Stimulated activated naive B cell treated with anti-CD40 and anti-IgM and Interleukin-4, amounts not matched to agents 10 μg/mL and 1 μg/mL and 100 μg/mL, for 72 hours (primary cell): ENCODE measurements at regions not wholly inside any gene's neighbourhood (a gene's known extent, or its start where the extent isn't known, plus 50 kb on each side); places are given as distances from the start of the nearest gene placed in this dataset.

Experiments used
- ATAC-seq, 2 donors: fragments of 150-1000 bp; cut with Tn5 transposase; replicated peaks; 2 replicates each; pipeline ENCODE4 v1.10.0; 2021; ENCODE audit warnings: moderate library complexity in 1 of 2
- DNase-seq: peaks from one replicate; pipeline ENCODE4 v3.0.0; 2021
- H3K27ac Mint-ChIP-seq: one replicate; pipeline ENCODE4 v1.8.0; 2022; ENCODE audit warnings: mild to moderate bottlenecking, mixed read lengths
- H3K27me3 Mint-ChIP-seq, 2 donors: one replicate each; pipeline ENCODE4 v1.8.0; 2022; ENCODE audit warnings: mixed read lengths in 2 of 2
- H3K36me3 Mint-ChIP-seq, 2 donors: one replicate each; pipeline ENCODE4 v1.8.0; 2022; ENCODE audit warnings: mixed read lengths in 2 of 2, mild to moderate bottlenecking in 1 of 2
- H3K4me1 Mint-ChIP-seq, 2 donors: one replicate each; pipeline ENCODE4 v1.8.0; 2022; ENCODE audit warnings: mixed read lengths in 2 of 2, mild to moderate bottlenecking in 1 of 2
- H3K4me3 Mint-ChIP-seq, 2 donors: one replicate each; pipeline ENCODE4 v1.8.0; 2022; ENCODE audit warnings: mild to moderate bottlenecking in 2 of 2, mixed read lengths in 2 of 2, moderate library complexity in 1 of 2
- H3K9me3 Mint-ChIP-seq, 2 donors: one replicate each; pipeline ENCODE4 v1.8.0; 2022; ENCODE audit warnings: mixed read lengths in 2 of 2, mild to moderate bottlenecking in 1 of 2

- no peaks in the 10 kb centered on the region for H3K36me3 Mint-ChIP-seq
- no peak overlapping the region for H3K27ac Mint-ChIP-seq
- no peak overlapping the region for H3K4me3 Mint-ChIP-seq
- ATAC-seq (no peak), DNase-seq (no peak)
- no peaks in the 10 kb centered on the region for H3K9me3 Mint-ChIP-seq
- peaks cover 0 to 3% of the 10 kb centered on the region in 2 donors for H3K27me3 Mint-ChIP-seq
- no peaks in the 10 kb centered on the region for H3K4me1 Mint-ChIP-seq
These were observed 290.4 kb upstream of the PLXNA2 start for GRCh38 chr1:208534599-208534897.

GRCh38 chr1:208534979-208535378, 290.8 kb upstream of the PLXNA2 start:
- ATAC-seq (no peak), DNase-seq (no peak)
- peaks cover 0 to 3% of the 10 kb centered on the region in 2 donors for H3K27me3 Mint-ChIP-seq
- no peak overlapping the region for H3K4me3 Mint-ChIP-seq
- H3K36me3 Mint-ChIP-seq = no peaks in the 10 kb centered on the region
- H3K4me1 Mint-ChIP-seq = no peaks in the 10 kb centered on the region
- H3K27ac Mint-ChIP-seq = no peak overlapping the region
- no peaks in the 10 kb centered on the region for H3K9me3 Mint-ChIP-seq

- no peak for ATAC-seq
- no peaks in the 10 kb centered on the region for H3K9me3 Mint-ChIP-seq
- no peak overlapping the region for H3K4me3 Mint-ChIP-seq
- H3K27ac Mint-ChIP-seq = no peak overlapping the region
- peaks cover 0 to 3% of the 10 kb centered on the region in 2 donors for H3K27me3 Mint-ChIP-seq
- no peaks in the 10 kb centered on the region for H3K4me1 Mint-ChIP-seq
- no peak for DNase-seq
- H3K36me3 Mint-ChIP-seq = no peaks in the 10 kb centered on the region
These were observed 291.3 kb upstream of the PLXNA2 start for GRCh38 chr1:208535511-208535910.

- Mint-ChIP-seq H3K4me1 (no peaks in the 10 kb centered on the region), H3K27me3 (peaks cover 0 to 3% of the 10 kb centered on the region in 2 donors), H3K27ac (no peak overlapping the region), H3K9me3 (no peaks in the 10 kb centered on the region), H3K4me3 (no peak overlapping the region), H3K36me3 (no peaks in the 10 kb centered on the region)
- no peak for ATAC-seq
- DNase-seq = no peak
These were observed 292.0 kb upstream of the PLXNA2 start for GRCh38 chr1:208536212-208536611.

GRCh38 chr1:208537198-208537597, 293.0 kb upstream of the PLXNA2 start:
- Mint-ChIP-seq H3K4me3 (no peak overlapping the region), H3K27ac (no peak overlapping the region), H3K4me1 (no peaks in the 10 kb centered on the region), H3K27me3 (peaks cover 0 to 3% of the 10 kb centered on the region in 2 donors), H3K9me3 (no peaks in the 10 kb centered on the region), H3K36me3 (no peaks in the 10 kb centered on the region)
- DNase-seq = no peak
- ATAC-seq = no peak

GRCh38 chr1:208538078-208538477, 293.9 kb upstream of the PLXNA2 start:
- no peaks in the 10 kb centered on the region for H3K4me1 Mint-ChIP-seq
- H3K9me3 Mint-ChIP-seq = no peaks in the 10 kb centered on the region
- DNase-seq = no peak
- H3K27me3 Mint-ChIP-seq = peaks cover 0 to 3% of the 10 kb centered on the region in 2 donors
- no peak overlapping the region for H3K4me3 Mint-ChIP-seq
- no peak for ATAC-seq
- no peak overlapping the region for H3K27ac Mint-ChIP-seq
- H3K36me3 Mint-ChIP-seq = no peaks in the 10 kb centered on the region

- no peaks in the 10 kb centered on the region for H3K9me3 Mint-ChIP-seq
- no peaks in the 10 kb centered on the region for H3K36me3 Mint-ChIP-seq
- H3K4me3 Mint-ChIP-seq = no peak overlapping the region
- H3K4me1 Mint-ChIP-seq = no peaks in the 10 kb centered on the region
- no peak overlapping the region for H3K27ac Mint-ChIP-seq
- H3K27me3 Mint-ChIP-seq = peaks cover 0 to 3% of the 10 kb centered on the region in 2 donors
- no peak for DNase-seq
- ATAC-seq = no peak
These were observed 294.4 kb upstream of the PLXNA2 start for GRCh38 chr1:208538587-208538986.

- Mint-ChIP-seq H3K4me3 (no peak overlapping the region), H3K27me3 (peaks cover 0 to 3% of the 10 kb centered on the region in 2 donors), H3K4me1 (peaks cover 2 to 5% of the 10 kb centered on the region in 2 donors), H3K36me3 (no peaks in the 10 kb centered on the region), H3K9me3 (no peaks in the 10 kb centered on the region), H3K27ac (no peak overlapping the region)
- no peak for DNase-seq
- ATAC-seq = no peak
These were observed 296.5 kb upstream of the PLXNA2 start for GRCh38 chr1:208540724-208541123.

- ATAC-seq = no peak
- Mint-ChIP-seq H3K9me3 (no peaks in the 10 kb centered on the region), H3K27me3 (peaks cover 0 to 3% of the 10 kb centered on the region in 2 donors), H3K27ac (no peak overlapping the region), H3K4me1 (peaks cover 2 to 5% of the 10 kb centered on the region in 2 donors), H3K36me3 (no peaks in the 10 kb centered on the region), H3K4me3 (no peak overlapping the region)
- no peak for DNase-seq
These were observed 297.2 kb upstream of the PLXNA2 start for GRCh38 chr1:208541225-208541855.

- no peaks in the 10 kb centered on the region for H3K9me3 Mint-ChIP-seq
- H3K27me3 Mint-ChIP-seq = peaks cover 0 to 3% of the 10 kb centered on the region in 2 donors
- DNase-seq (no peak), ATAC-seq (no peak)
- H3K36me3 Mint-ChIP-seq = no peaks in the 10 kb centered on the region
- H3K4me3 Mint-ChIP-seq = no peak overlapping the region
- peaks cover 2 to 5% of the 10 kb centered on the region in 2 donors for H3K4me1 Mint-ChIP-seq
- H3K27ac Mint-ChIP-seq = no peak overlapping the region
These were observed 298.1 kb upstream of the PLXNA2 start for GRCh38 chr1:208542309-208542708.

- ATAC-seq (no peak), DNase-seq (no peak)
- Mint-ChIP-seq H3K27me3 (no peaks in the 10 kb centered on the region), H3K4me3 (no peak overlapping the region), H3K9me3 (no peaks in the 10 kb centered on the region), H3K4me1 (peaks cover 2 to 5% of the 10 kb centered on the region in 2 donors), H3K36me3 (no peaks in the 10 kb centered on the region), H3K27ac (no peak overlapping the region)
These were observed 299.9 kb upstream of the PLXNA2 start for GRCh38 chr1:208544053-208544452.

GRCh38 chr1:208544794-208545193, 300.6 kb upstream of the PLXNA2 start:
- DNase-seq = no peak
- Mint-ChIP-seq H3K4me1 (peaks cover 2 to 5% of the 10 kb centered on the region in 2 donors), H3K4me3 (no peak overlapping the region), H3K9me3 (no peaks in the 10 kb centered on the region), H3K27ac (no peak overlapping the region), H3K36me3 (no peaks in the 10 kb centered on the region), H3K27me3 (no peaks in the 10 kb centered on the region)
- ATAC-seq = peak in 1 of 2 donors; percentile 46

GRCh38 chr1:208551024-208551423, 306.8 kb upstream of the PLXNA2 start:
- no peak overlapping the region for H3K4me3 Mint-ChIP-seq
- H3K27me3 Mint-ChIP-seq = peaks cover 5 to 10% of the 10 kb centered on the region in 2 donors
- H3K27ac Mint-ChIP-seq = no peak overlapping the region
- H3K36me3 Mint-ChIP-seq = no peaks in the 10 kb centered on the region
- H3K9me3 Mint-ChIP-seq = no peaks in the 10 kb centered on the region
- DNase-seq (no peak), ATAC-seq (no peak)
- H3K4me1 Mint-ChIP-seq = no peaks in the 10 kb centered on the region

GRCh38 chr1:208551633-208552320, 307.6 kb upstream of the PLXNA2 start:
- no peaks in the 10 kb centered on the region for H3K36me3 Mint-ChIP-seq
- DNase-seq (no peak), ATAC-seq (no peak)
- H3K27ac Mint-ChIP-seq = no peak overlapping the region
- H3K9me3 Mint-ChIP-seq = no peaks in the 10 kb centered on the region
- no peaks in the 10 kb centered on the region for H3K4me1 Mint-ChIP-seq
- H3K4me3 Mint-ChIP-seq = no peak overlapping the region
- peaks cover 5 to 10% of the 10 kb centered on the region in 2 donors for H3K27me3 Mint-ChIP-seq

GRCh38 chr1:208552928-208553327, 308.7 kb upstream of the PLXNA2 start:
- DNase-seq (no peak), ATAC-seq (no peak)
- H3K27me3 Mint-ChIP-seq = peaks cover 5 to 10% of the 10 kb centered on the region in 2 donors
- H3K9me3 Mint-ChIP-seq = no peaks in the 10 kb centered on the region
- H3K36me3 Mint-ChIP-seq = no peaks in the 10 kb centered on the region
- H3K4me1 Mint-ChIP-seq = no peaks in the 10 kb centered on the region
- no peak overlapping the region for H3K27ac Mint-ChIP-seq
- H3K4me3 Mint-ChIP-seq = no peak overlapping the region
